Adipocyte (in vitro differentiated cells): ENCODE measurements at regions not wholly inside any gene's neighbourhood (a gene's known extent, or its start where the extent isn't known, plus 50 kb on each side); places are given as distances from the start of the nearest gene placed in this dataset.
"Not testable (repeated sequence)": the region's sequence is repeated elsewhere in the genome, so short reads cannot be mapped to it uniquely, and the experiment has no call there.

Experiments used
- DNase-seq: peaks from one replicate; pipeline ENCODE4 v3.0.0-alpha.2; 2015; ENCODE audit warnings: low read depth
- H3K27me3 ChIP-seq: replicated peaks from 2 replicates; pipeline ENCODE4 v1.7.0; 2013; ENCODE audit warnings: mild to moderate bottlenecking, low read length, moderate library complexity; ENCODE audit not compliant: control insufficient read depth, insufficient read depth
- H3K36me3 ChIP-seq: 2 replicates; pipeline ENCODE4 v1.7.0; 2013; ENCODE audit warnings: low read length, mild to moderate bottlenecking, moderate library complexity; ENCODE audit not compliant: control insufficient read depth, insufficient read depth, severe bottlenecking
- H3K4me1 ChIP-seq: 2 replicates; pipeline ENCODE4 v1.7.0; 2013; ENCODE audit warnings: mild to moderate bottlenecking, low read length, moderate library complexity; ENCODE audit not compliant: control insufficient read depth, insufficient read depth
- H3K4me3 ChIP-seq: 2 replicates; pipeline ENCODE4 v1.7.0; 2013; ENCODE audit warnings: mild to moderate bottlenecking, low read length, moderate library complexity
- H3K9ac ChIP-seq: 2 replicates; pipeline ENCODE4 v1.7.0; 2013; ENCODE audit warnings: mild to moderate bottlenecking, low read length, moderate library complexity
- H3K9me3 ChIP-seq: 2 replicates; pipeline ENCODE4 v1.7.0; 2013; ENCODE audit warnings: mild to moderate bottlenecking, low read length, moderate library complexity; ENCODE audit not compliant: control insufficient read depth

DNA sequence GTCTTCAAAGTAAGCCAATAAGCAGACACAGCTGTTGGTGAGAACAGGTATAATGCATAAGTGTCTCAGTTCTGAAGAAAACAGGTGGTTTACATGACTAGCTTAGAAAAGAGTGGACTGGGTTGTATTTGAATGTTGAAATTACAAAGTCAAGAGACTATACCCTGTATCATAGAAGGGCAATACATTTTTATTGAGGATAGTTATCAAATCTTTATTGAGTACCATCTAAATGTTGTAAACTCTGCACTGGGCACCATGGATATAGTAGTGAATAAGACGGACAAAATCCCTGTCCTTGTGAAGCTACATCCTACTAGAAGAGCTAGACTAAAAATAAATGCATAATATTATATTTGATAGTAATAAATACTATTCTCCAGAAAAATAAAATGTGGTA, 88.5 kb upstream of the CDC42EP3 start:
- H3K4me3 ChIP-seq, H3K36me3 ChIP-seq, DNase-seq, H3K27me3 ChIP-seq, H3K9me3 ChIP-seq, H3K9ac ChIP-seq: not testable (repeated sequence)
- H3K4me1 ChIP-seq = peaks cover 63% of the 10 kb centered on the region

DNA sequence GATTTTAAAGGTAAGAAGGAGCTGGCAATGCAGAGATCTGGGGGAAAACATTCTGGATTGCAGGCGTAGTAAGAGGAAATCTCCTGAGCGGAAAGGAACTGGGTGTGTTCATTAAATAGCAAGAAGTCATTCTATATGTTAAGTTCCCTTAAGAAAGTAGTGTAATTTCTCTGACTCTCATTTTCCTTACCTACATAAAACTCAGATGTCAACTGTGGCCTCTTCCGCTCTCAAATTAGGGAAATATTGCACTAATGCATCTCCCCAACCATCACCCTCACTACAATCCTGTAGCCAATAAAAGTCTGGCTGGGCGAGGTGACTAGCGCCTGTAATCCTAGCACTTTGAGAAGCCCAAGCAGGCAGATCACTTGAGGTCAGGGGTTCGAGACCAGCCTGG, 89.0 kb upstream of the CDC42EP3 start:
- peaks cover 67% of the 10 kb centered on the region for H3K4me1 ChIP-seq
- no peak overlapping the region for H3K9ac ChIP-seq
- no peaks in the 10 kb centered on the region for H3K36me3 ChIP-seq
- no peak overlapping the region for H3K4me3 ChIP-seq
- H3K27me3 ChIP-seq = no peaks in the 10 kb centered on the region
- DNase-seq = no peak
- no peaks in the 10 kb centered on the region for H3K9me3 ChIP-seq

DNA sequence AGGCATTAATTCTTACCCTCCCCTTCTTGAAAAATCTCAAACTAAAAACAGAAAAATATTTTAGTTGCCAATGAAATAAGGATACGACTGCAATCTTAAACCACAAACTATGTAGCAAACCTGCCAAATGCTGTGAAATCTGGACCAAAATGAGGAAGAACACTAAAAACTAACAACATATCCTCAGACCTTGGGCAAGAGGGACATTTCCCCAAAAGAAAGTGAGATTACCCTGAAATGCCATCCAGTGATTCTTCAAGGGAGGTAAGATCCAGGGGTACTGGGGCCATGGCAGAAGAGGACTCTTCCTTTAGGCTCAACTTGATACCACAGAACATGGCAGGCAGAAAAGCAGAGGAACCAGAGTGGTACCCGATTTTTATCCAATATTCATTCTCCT, 90.8 kb upstream of the CDC42EP3 start:
- peaks cover 74% of the 10 kb centered on the region for H3K4me1 ChIP-seq
- not testable (repeated sequence) for H3K27me3 ChIP-seq, H3K9me3 ChIP-seq, H3K36me3 ChIP-seq
- peak overlapping the region; percentile 82 for H3K9ac ChIP-seq
- DNase-seq = peak; percentile 73
- H3K4me3 ChIP-seq = peak overlapping the region; percentile 64

DNA sequence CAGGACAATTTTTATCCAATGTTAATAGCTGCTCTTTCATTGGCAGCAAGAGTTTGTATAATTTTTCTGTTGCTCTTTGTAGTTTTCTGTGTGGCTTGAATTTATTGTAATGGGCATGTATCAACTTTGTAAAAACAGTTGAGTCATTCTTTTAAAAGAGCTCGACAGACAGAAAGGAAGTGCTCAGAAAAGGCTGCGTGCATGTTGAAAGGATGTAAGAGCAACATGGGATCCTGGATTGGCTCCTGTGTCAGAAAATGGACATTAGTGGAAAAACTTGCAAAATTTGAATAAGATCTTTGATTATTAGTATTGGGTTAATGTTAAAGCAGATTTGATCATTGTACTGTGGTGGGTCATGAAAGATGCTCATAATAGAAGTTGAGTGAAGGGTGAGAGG, 93.3 kb upstream of the CDC42EP3 start:
- peak; percentile 49 for DNase-seq
- H3K4me1 ChIP-seq = peaks cover 77% of the 10 kb centered on the region
- H3K9ac ChIP-seq = no peak overlapping the region

DNA sequence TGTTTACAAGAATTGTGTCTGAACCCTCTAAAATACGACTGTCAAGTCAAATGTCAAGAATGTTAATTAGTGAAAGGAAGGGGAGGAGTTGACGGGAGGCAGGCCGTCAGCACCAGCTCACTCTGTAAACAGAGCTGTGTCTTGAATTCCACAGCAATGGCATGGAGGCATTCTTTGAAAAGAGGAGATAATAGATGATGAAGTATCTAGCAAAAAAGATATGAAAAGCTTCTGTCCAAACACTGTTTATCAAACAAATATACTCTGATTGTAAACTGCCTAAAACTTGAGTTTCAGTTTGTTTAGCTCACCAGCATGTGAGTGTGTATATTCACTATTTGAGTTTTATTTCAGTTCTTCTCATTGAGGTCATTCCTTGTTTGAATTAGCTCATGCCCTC, 94.7 kb upstream of the CDC42EP3 start:
- H3K4me3 ChIP-seq = no peak overlapping the region
- no peaks in the 10 kb centered on the region for H3K9me3 ChIP-seq
- no peaks in the 10 kb centered on the region for H3K36me3 ChIP-seq
- peak overlapping the region; percentile 89 for H3K9ac ChIP-seq
- H3K4me1 ChIP-seq = peaks cover 80% of the 10 kb centered on the region
- DNase-seq = peak; percentile 45
- no peaks in the 10 kb centered on the region for H3K27me3 ChIP-seq

More for the DNA sequence above, 93.3 kb upstream of the CDC42EP3 start:
- Histone ChIP-seq H3K9me3 (no peaks in the 10 kb centered on the region), H3K27me3 (no peaks in the 10 kb centered on the region), H3K4me3 (no peak overlapping the region), H3K36me3 (no peaks in the 10 kb centered on the region)

DNA sequence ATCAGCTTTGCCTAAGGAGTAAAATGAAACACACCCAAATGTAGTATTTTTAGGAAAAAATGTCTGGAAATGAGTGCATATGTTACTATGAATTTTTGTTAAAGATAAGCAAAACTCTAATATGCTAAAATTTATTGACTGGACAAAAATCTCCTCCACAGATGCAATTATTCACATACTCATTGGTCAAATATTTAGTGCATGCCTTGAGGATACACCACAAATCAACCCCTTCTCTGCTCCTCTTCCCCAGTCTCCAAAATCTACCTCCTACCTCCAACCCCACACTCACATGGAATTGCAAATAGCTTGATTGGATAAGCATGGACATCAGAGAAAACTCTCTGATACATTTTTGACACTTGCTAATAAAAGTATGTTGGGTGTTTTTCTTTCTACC, 95.6 kb upstream of the CDC42EP3 start:
- Histone ChIP-seq H3K4me1 (peaks cover 80% of the 10 kb centered on the region), H3K36me3 (no peaks in the 10 kb centered on the region), H3K27me3 (no peaks in the 10 kb centered on the region), H3K9ac (peak overlapping the region; percentile 89), H3K9me3 (no peaks in the 10 kb centered on the region), H3K4me3 (no peak overlapping the region)
- no peak for DNase-seq

DNA sequence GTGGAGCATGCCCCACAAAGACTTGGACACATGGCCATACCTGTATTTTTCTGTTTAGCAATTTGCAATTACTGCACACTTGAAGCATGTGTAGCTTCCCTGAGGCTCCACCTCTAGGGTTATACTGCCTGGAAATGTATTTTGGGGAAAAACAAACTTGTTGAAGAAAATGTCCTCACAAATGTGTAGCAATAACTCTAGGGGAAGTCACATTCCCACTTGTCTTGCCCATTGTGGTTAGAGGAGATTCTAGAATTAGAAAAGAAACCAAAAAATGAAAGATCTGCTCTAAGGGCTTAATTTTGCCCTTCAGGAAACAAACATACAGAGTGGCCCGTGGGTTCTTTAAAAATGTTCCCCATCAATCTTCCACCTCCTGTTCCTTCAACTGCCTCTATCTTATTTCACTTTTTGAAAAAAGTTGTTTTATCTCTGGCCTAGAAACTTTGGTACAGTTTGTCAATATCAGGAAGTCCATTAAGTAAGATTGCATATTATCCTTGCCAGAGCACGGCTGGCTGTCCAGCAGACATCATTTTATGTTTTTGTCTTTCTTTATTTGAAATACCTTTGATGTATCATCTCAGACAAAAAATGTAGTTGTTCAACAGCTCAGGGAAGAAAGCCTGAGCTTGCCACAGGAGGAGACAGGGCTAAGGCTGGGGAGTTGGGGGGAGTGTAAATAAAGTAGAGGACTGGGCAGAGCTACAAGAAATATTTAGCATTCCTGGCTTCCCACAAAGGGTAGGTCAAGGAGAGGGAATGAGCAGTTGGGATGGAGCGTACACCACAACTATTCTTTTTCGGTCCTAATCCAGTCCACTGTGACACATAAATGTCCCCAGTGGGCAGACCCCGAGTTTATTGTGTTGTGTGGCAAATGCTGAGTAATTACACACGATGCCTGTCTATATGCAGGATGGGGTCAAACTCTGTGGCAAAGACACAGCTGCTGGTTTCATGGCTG, 96.8 kb upstream of the CDC42EP3 start:
- Histone ChIP-seq H3K9me3 (no peaks in the 10 kb centered on the region), H3K36me3 (no peaks in the 10 kb centered on the region), H3K4me1 (peaks cover 74% of the 10 kb centered on the region), H3K9ac (peak overlapping the region; percentile 89), H3K4me3 (peak overlapping the region; percentile 42), H3K27me3 (no peaks in the 10 kb centered on the region)
- DNase-seq = peak; percentile 91

DNA sequence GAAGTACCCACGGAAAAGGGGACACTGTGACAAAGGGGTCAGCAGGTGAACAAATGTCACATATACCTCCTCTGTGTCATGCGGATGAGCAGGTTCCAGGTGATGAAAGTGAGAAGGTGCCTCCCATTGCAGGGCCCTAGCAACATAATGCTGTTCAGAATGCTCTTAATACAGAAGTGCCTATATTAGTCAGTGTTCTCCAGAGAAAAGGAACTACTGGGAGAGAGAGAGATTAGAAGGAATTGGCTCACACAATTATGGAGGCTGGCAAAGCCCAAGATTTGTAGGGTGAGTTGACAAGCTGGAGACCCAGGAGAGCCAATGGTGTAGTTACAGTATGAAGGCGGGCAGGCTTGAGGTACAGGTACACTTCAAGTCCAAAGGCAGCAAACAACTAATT, 98.1 kb upstream of the CDC42EP3 start:
- H3K4me1 ChIP-seq = peaks cover 63% of the 10 kb centered on the region
- no peak for DNase-seq

DNA sequence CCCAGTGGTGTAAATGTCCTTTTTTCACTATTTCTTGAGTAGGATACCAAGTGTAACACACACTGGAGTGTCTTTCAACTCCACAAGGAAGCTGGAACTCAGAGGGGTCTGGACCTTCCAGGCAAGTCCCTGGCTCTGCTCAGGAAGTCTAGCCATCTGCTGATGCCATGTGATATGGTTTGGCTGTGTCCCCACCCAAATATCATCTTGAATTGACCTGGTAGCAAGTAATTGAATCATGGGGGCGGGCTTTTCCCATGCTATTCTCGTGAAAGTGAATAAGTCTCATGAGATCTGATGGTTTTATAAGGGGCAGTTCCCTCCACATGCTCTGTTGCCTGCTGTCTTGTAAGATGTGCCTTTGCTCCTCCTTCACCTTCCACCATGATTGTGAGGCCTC, 99.4 kb upstream of the CDC42EP3 start:
- no peak for DNase-seq
- Histone ChIP-seq H3K36me3 (no peaks in the 10 kb centered on the region), H3K9ac (no peak overlapping the region), H3K9me3 (no peaks in the 10 kb centered on the region), H3K27me3 (no peaks in the 10 kb centered on the region), H3K4me3 (no peak overlapping the region), H3K4me1 (peaks cover 65% of the 10 kb centered on the region)

More for the DNA sequence above, 98.1 kb upstream of the CDC42EP3 start:
- Histone ChIP-seq H3K4me3 (peak overlapping the region; percentile 2), H3K36me3 (no peaks in the 10 kb centered on the region), H3K9ac (peak overlapping the region; percentile 89), H3K27me3 (no peaks in the 10 kb centered on the region), H3K9me3 (no peaks in the 10 kb centered on the region)

DNA sequence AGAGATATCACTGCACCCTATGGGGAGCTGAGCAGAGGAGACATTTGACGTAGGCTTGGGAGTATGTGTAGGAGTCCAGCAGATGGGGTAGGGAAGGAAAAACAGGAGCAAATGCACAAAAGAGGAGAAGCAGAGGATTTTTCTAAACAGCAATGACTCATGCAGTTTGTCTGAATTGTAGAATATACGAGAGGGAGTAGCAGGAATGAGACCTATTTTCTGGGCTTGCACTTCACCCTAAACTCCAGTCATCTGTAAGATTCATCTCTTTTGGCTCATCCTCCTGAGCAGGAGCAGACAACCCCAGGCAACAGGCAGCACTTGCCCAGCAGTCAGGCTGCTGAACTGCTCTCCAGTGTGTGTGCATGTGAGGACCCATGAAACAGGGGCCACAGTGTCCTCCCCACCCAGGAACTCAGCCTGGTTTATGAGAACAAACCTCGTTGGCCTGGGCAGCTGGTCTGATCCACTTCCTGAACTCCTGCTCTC, 100.2 kb upstream of the CDC42EP3 start:
- DNase-seq = peak; percentile 58
- Histone ChIP-seq H3K36me3 (no peaks in the 10 kb centered on the region), H3K4me3 (peak overlapping the region; percentile 18), H3K9me3 (no peaks in the 10 kb centered on the region), H3K27me3 (no peaks in the 10 kb centered on the region), H3K4me1 (peaks cover 65% of the 10 kb centered on the region), H3K9ac (peak overlapping the region; percentile 65)

DNA sequence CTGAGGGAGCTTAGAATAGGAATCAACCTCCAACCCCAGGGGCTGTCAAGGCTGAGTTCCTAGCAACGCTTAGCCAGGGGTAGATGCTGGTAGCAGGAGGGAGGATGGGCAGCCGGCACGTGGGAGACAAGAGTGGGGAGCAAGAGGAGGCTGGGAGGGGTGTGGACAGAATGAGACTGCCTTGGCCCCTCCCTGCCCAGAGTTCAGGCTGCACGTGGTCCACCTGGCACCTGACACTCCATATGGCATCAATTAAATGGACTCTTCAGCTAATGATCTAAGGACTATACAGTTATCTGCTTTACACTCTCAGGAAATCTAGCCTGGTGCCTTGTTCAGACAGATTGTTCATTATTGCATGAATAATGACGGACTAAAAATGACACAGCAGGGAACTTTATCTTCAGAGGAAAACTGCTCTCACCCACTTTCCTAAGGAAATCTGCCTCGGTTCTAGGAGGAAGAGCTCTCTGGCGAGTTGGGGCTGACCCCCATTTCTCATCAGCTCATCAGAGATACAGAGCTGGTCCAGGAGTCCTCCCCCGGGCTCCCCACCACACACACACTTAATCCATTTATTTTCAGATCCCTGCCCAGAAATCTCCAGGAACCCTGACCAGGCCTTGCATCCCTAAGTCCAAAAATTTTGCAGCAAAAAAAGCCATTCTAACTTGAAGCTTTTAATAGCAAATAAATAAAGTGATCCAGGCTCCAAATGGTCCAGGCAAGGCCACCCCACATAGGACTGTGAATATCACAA, 102.1 kb upstream of the CDC42EP3 start:
- Histone ChIP-seq H3K9me3 (no peaks in the 10 kb centered on the region), H3K4me1 (peaks cover 53% of the 10 kb centered on the region)
- DNase-seq = no peak

More for the DNA sequence above, 102.1 kb upstream of the CDC42EP3 start:
- no peak overlapping the region for H3K9ac ChIP-seq
- H3K36me3 ChIP-seq = no peaks in the 10 kb centered on the region
- H3K4me3 ChIP-seq = no peak overlapping the region
- H3K27me3 ChIP-seq = no peaks in the 10 kb centered on the region
